Breast epithelium (tissue), 4 donors: ENCODE measurements at regions not wholly inside any gene's neighbourhood (a gene's known extent, or its start where the extent isn't known, plus 50 kb on each side); places are given as distances from the start of the nearest gene placed in this dataset.

Source experiments
- DNase-seq, 2 donors: peaks; one replicate each; pipeline ENCODE4 v3.0.0-alpha.2; 2019; ENCODE audit warnings: low spot score in 2 of 2
- H3K27ac ChIP-seq, 2 donors: fragments of 200-600 bp; sonication (generic) in 1 of 2; one replicate each; pipeline ENCODE4 v1.5.1; 2016 to 2019; ENCODE audit warnings: mild to moderate bottlenecking in 1 of 2
- H3K27me3 ChIP-seq, 2 donors: fragments of 200-600 bp; sonication (generic) in 1 of 2; one replicate each; pipeline versions ENCODE4 v1.5.1 to v1.6.0; 2017 to 2019; ENCODE audit warnings: control low read depth in 1 of 2, mild to moderate bottlenecking in 1 of 2
- H3K36me3 ChIP-seq: fragments of 200-600 bp; one replicate; pipeline ENCODE4 v1.5.1; 2019
- H3K4me1 ChIP-seq, 2 donors: fragments of 200-600 bp; sonication (generic); one replicate each; pipeline ENCODE4 v1.5.1; 2016 to 2019; ENCODE audit warnings: control low read depth in 1 of 2
- H3K4me3 ChIP-seq, 3 donors: fragments of 200-600 bp; sonication (generic); 1 replicate in 2 of 3; 2 replicates in 1 of 3; pipeline ENCODE4 v1.5.1; 2016 to 2019; ENCODE audit warnings: mild to moderate bottlenecking in 3 of 3, moderate library complexity in 2 of 3
- H3K9me3 ChIP-seq, 2 donors: fragments of 200-600 bp; sonication (generic) in 1 of 2; one replicate each; pipeline ENCODE4 v1.5.1; 2016 to 2019; ENCODE audit warnings: control low read depth in 1 of 2
- POLR2A ChIP-seq: fragments of 450-650 bp; IDR thresholded peaks from one replicate; pipeline ENCODE4 v1.6.1; 2016; ENCODE audit warnings: antibody characterized with exemption, mild to moderate bottlenecking, moderate library complexity
- POLR2AphosphoS5 ChIP-seq, 3 donors: sonication (generic); formaldehyde crosslinking; IDR thresholded peaks; one replicate each; pipeline ENCODE4 v1.6.1; 2017; ENCODE audit warnings: antibody characterized with exemption in 3 of 3
- intact Hi-C: fragments of 100-400 bp; cut with DNase I; formaldehyde crosslinking; loops from one replicate; pipeline ENCODE4 v1.15.1; 2023; ENCODE audit warnings: low total_unique reads
- TF ChIP-seq, protein P1 (sequence below), 3 donors: fragments of 450-650 bp; IDR thresholded peaks; one replicate each; pipeline ENCODE4 v1.5.1; 2016 to 2017; ENCODE audit warnings: antibody characterized with exemption in 3 of 3, mild to moderate bottlenecking in 3 of 3, moderate library complexity in 3 of 3

DNA sequence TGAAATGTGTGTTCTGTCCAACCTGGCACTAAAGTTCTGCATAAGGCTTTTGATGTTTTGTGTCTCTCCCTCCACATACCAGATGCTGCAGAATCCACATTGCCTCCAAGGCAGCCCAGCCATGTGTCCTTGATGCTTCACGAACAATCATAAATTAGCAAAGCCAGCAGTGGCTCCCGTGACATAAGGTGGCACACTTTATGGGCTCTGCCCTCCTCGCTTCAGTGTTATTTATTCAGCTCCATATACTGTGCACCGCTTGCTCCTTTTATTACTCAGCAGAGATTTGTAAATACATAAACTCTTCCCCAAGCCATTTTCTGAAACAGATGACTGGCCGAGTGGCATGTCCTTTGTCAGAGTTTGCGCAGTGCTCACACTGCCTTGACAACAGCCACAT is 112.8 kb upstream of the SLC35F3 start:
- no peaks in the 10 kb centered on the region for H3K27me3 ChIP-seq
- no peak overlapping the region for H3K27ac ChIP-seq
- DNase-seq: no peak
- H3K4me1 ChIP-seq: no peaks in the 10 kb centered on the region
- no peaks in the 10 kb centered on the region for H3K9me3 ChIP-seq
- no peak overlapping the region for H3K4me3 ChIP-seq
- H3K36me3 ChIP-seq: no peaks in the 10 kb centered on the region
- TF ChIP-seq, protein P1, sequence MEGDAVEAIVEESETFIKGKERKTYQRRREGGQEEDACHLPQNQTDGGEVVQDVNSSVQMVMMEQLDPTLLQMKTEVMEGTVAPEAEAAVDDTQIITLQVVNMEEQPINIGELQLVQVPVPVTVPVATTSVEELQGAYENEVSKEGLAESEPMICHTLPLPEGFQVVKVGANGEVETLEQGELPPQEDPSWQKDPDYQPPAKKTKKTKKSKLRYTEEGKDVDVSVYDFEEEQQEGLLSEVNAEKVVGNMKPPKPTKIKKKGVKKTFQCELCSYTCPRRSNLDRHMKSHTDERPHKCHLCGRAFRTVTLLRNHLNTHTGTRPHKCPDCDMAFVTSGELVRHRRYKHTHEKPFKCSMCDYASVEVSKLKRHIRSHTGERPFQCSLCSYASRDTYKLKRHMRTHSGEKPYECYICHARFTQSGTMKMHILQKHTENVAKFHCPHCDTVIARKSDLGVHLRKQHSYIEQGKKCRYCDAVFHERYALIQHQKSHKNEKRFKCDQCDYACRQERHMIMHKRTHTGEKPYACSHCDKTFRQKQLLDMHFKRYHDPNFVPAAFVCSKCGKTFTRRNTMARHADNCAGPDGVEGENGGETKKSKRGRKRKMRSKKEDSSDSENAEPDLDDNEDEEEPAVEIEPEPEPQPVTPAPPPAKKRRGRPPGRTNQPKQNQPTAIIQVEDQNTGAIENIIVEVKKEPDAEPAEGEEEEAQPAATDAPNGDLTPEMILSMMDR (IDR thresholded peaks at IDR 0.05): no peak
- TF ChIP-seq POLR2AphosphoS5 (IDR thresholded peaks at IDR 0.05) (no peak), POLR2A (no peak)
- intact Hi-C loops: no loop called here

DNA sequence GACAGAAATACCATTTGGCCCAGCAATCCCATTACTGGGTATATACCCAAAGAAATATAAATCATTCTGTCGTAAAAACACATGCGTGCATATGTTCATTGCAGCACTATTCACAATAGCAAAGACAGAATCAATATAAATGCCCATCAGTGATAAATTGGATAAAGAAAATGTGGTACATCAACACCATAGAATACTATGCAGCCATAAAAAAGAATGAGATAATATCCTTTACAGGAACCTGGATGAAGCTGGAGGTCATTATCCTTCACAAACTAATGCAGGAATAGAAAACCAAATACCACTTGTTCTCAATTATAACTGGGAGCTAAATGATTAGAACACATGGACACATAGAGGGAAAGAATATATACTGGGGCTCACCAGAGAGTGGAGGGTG is 109.6 kb upstream of the SLC35F3 start:
- peaks cover 0 to 6% of the 10 kb centered on the region in 2 donors for H3K9me3 ChIP-seq
- DNase-seq: no peak
- H3K4me3 ChIP-seq: no peak overlapping the region
- no peaks in the 10 kb centered on the region for H3K27me3 ChIP-seq
- H3K4me1 ChIP-seq: no peaks in the 10 kb centered on the region
- intact Hi-C loops: no loop called here
- no peaks in the 10 kb centered on the region for H3K36me3 ChIP-seq
- H3K27ac ChIP-seq: no peak overlapping the region
- TF ChIP-seq, protein P1 (IDR thresholded peaks at IDR 0.05): no peak
- no peak for TF ChIP-seq POLR2A
- no peak for TF ChIP-seq POLR2AphosphoS5 (IDR thresholded peaks at IDR 0.05)

DNA sequence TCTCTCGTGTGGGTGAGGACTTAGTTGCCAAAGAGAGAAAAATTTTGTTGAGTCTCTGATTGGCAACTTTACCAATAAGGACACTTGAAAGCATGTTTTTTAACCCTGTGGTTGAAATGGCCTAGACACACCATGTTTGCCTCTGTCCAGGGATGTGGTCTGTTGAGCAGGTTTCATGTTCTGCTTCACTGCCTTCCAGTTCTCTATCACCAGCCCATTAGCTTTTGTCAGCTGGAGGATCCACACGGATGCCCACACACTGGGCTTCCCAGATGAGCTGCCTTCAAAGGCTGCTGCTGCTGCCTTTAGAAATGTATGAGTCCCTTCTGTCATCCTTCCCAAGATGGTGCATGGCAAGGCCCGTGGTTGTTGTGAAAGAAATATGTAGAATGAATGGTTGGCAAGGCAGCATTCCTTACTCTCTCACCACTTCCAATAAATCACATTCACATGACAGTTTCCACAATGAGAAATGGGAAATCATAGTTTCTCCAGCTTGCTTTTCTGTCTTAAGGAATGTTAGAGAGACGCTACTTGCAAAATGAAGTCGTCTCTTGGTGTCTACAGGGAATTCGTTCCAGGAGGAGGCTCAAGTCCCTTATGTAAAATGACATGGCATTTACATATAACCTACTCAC is 108.2 kb upstream of the SLC35F3 start:
- Histone ChIP-seq H3K9me3 (peaks cover 0 to 6% of the 10 kb centered on the region in 2 donors), H3K27me3 (no peaks in the 10 kb centered on the region), H3K36me3 (no peaks in the 10 kb centered on the region), H3K4me1 (no peaks in the 10 kb centered on the region), H3K4me3 (no peak overlapping the region), H3K27ac (no peak overlapping the region)
- intact Hi-C loops: no loop called here
- TF ChIP-seq, protein P1 (IDR thresholded peaks at IDR 0.05): no peak
- TF ChIP-seq POLR2A (no peak), POLR2AphosphoS5 (IDR thresholded peaks at IDR 0.05) (no peak)
- DNase-seq: no peak

DNA sequence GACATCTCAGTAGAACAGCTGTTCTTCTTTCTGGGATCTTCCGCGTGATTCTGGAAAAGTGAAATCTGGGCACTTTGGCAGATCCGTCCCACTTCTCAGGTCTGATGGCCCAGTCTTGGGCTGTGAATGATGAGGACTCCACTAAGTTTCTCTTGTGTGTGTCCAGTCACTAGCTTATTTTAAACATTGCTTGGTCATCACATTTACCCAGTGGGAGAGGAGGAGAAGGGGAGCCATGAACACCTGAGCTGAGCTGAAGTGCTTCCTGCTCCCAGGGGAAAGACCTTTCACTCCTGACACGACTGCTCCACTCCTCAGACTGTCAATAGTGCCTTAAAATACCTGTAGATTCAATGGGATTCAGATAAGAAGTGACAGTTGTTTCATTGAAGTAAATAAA is 101.9 kb upstream of the SLC35F3 start:
- intact Hi-C loops: no loop called here
- Histone ChIP-seq H3K4me3 (no peak overlapping the region), H3K36me3 (no peaks in the 10 kb centered on the region), H3K4me1 (no peaks in the 10 kb centered on the region), H3K9me3 (peaks cover 12 to 14% of the 10 kb centered on the region in 2 donors), H3K27me3 (no peaks in the 10 kb centered on the region), H3K27ac (no peak overlapping the region)
- DNase-seq: no peak
- TF ChIP-seq POLR2AphosphoS5 (IDR thresholded peaks at IDR 0.05): no peak
- TF ChIP-seq, protein P1 (IDR thresholded peaks at IDR 0.05): no peak
- TF ChIP-seq POLR2A: no peak

DNA sequence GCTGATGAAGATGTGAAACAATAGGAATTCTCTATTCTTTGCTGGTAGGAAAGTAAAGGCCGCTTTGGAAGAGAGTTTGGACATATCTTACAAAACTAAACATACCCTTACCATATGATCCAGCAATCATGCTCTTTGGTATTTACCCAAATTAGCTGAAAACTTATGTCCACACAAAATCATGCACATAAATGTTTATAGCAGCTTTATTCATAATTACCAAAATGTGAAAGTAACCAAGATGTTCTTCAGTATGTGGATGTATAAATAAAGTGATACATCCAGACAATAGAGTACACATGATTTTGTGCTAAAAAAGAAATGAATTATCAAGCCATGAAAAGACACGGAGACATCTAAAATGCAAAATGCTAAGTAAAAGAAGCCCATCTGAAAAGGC is 98.7 kb upstream of the SLC35F3 start:
- no peaks in the 10 kb centered on the region for H3K27me3 ChIP-seq
- TF ChIP-seq POLR2AphosphoS5 (IDR thresholded peaks at IDR 0.05) (no peak), POLR2A (no peak)
- TF ChIP-seq, protein P1 (IDR thresholded peaks at IDR 0.05): no peak
- no peak overlapping the region for H3K27ac ChIP-seq
- no peak for DNase-seq
- no peak overlapping the region for H3K4me3 ChIP-seq
- H3K9me3 ChIP-seq: peaks cover 9 to 12% of the 10 kb centered on the region in 2 donors
- H3K4me1 ChIP-seq: no peaks in the 10 kb centered on the region
- no peaks in the 10 kb centered on the region for H3K36me3 ChIP-seq
- intact Hi-C loops: no loop called here
